ENCODE measurements at regions not wholly inside any gene's neighbourhood (a gene's known extent, or its start where the extent isn't known, plus 50 kb on each side); places are given as distances from the start of the nearest gene placed in this dataset.
"Not testable (repeated sequence)": the region's sequence is repeated elsewhere in the genome, so short reads cannot be mapped to it uniquely, and the experiment has no call there.

GRCh38 chr21:28334407-28334806 is 658.3 kb downstream of the LTN1 start:
- no peak for DNase-seq

GRCh38 chr21:28333578-28334075 is 659.0 kb downstream of the LTN1 start:
- no peak for DNase-seq

- DNase-seq, result no peak
Measured at GRCh38 chr21:28332796-28333195, 659.9 kb downstream of the LTN1 start.

- DNase-seq, result no peak
Measured at GRCh38 chr21:28325618-28326017, 667.1 kb downstream of the LTN1 start.

GRCh38 chr21:28324690-28325089 is 668.0 kb downstream of the LTN1 start:
- no peak for DNase-seq

- no peak for DNase-seq
Measured at GRCh38 chr21:28317177-28317950, 675.3 kb downstream of the LTN1 start.

GRCh38 chr21:28311411-28312190 is 681.1 kb downstream of the LTN1 start:
- DNase-seq, result no peak

- no peak for DNase-seq
Measured at GRCh38 chr21:28310711-28311110, 682.0 kb downstream of the LTN1 start.

- DNase-seq, result no peak
Measured at GRCh38 chr21:28310171-28310685, 682.4 kb downstream of the LTN1 start.

- no peak for DNase-seq
Measured at GRCh38 chr21:28309596-28309995, 683.1 kb downstream of the LTN1 start.

GRCh38 chr21:28308516-28308915 is 684.2 kb downstream of the LTN1 start:
- no peak for DNase-seq

GRCh38 chr21:28299946-28300345 is 692.7 kb downstream of the LTN1 start:
- DNase-seq, result no peak

- DNase-seq, result no peak
Measured at GRCh38 chr21:28298251-28298672, 694.4 kb downstream of the LTN1 start.

GRCh38 chr21:28294051-28294450 is 698.6 kb downstream of the LTN1 start:
- DNase-seq, result no peak

GRCh38 chr21:28283641-28284490 is 708.8 kb downstream of the LTN1 start:
- DNase-seq, result no peak

GRCh38 chr21:28282833-28283232 is 709.8 kb downstream of the LTN1 start:
- no peak for DNase-seq

GRCh38 chr21:28281357-28281756 is 711.3 kb downstream of the LTN1 start:
- DNase-seq, result not testable (repeated sequence)

- DNase-seq, result no peak
Measured at GRCh38 chr21:28280611-28281010, 712.1 kb downstream of the LTN1 start.

- no peak for DNase-seq
Measured at GRCh38 chr21:28277324-28277723, 715.4 kb downstream of the LTN1 start.

GRCh38 chr21:28272272-28272992 is 720.2 kb downstream of the LTN1 start:
- no peak for DNase-seq

GRCh38 chr21:28269173-28269572 is 723.5 kb downstream of the LTN1 start:
- DNase-seq, result peak in 1 of 2 experiments; percentile 19

- DNase-seq, result no peak
Measured at GRCh38 chr21:28268685-28269084, 724.0 kb downstream of the LTN1 start.

All from NCI-H524 (cell line).